DMS 273 (cell line): ENCODE measurements at regions not wholly inside any gene's neighbourhood (a gene's known extent, or its start where the extent isn't known, plus 50 kb on each side); places are given as distances from the start of the nearest gene placed in this dataset.
"Not testable (repeated sequence)": the region's sequence is repeated elsewhere in the genome, so short reads cannot be mapped to it uniquely, and the experiment has no call there.

Experiments used
- DNase-seq: peaks from one replicate; lab custom pipeline; 2025; ENCODE audit not compliant: unreplicated experiment; lab: John Stamatoyannopoulos, UW

GRCh38 chr15:20348291-20348899 is 193.2 kb downstream of the GOLGA6L6 start:
- DNase-seq = no peak

- DNase-seq = no peak
Measured at GRCh38 chr15:20346082-20346805, 195.4 kb downstream of the GOLGA6L6 start.

- DNase-seq = no peak
Measured at GRCh38 chr15:20345401-20345958, 196.1 kb downstream of the GOLGA6L6 start.

- no peak for DNase-seq
Measured at GRCh38 chr15:20344601-20345400, 196.8 kb downstream of the GOLGA6L6 start.

- DNase-seq = not testable (repeated sequence)
Measured at GRCh38 chr15:20343395-20344211, 198.0 kb downstream of the GOLGA6L6 start.

GRCh38 chr15:20342601-20343394 is 198.8 kb downstream of the GOLGA6L6 start:
- not testable (repeated sequence) for DNase-seq

- no peak for DNase-seq
Measured at GRCh38 chr15:20341901-20342600, 199.5 kb downstream of the GOLGA6L6 start.

GRCh38 chr15:20340931-20341661 is 200.5 kb downstream of the GOLGA6L6 start:
- no peak for DNase-seq

- no peak for DNase-seq
Measured at GRCh38 chr15:20340331-20340811, 201.2 kb downstream of the GOLGA6L6 start.

- not testable (repeated sequence) for DNase-seq
Measured at GRCh38 chr15:20339086-20339791, 202.4 kb downstream of the GOLGA6L6 start.

- DNase-seq = not testable (repeated sequence)
Measured at GRCh38 chr15:20338671-20339070, 202.9 kb downstream of the GOLGA6L6 start.

GRCh38 chr15:20337238-20337637 is 204.4 kb downstream of the GOLGA6L6 start:
- DNase-seq = not testable (repeated sequence)

GRCh38 chr15:20334451-20334850 is 207.1 kb downstream of the GOLGA6L6 start:
- DNase-seq = not testable (repeated sequence)

GRCh38 chr15:20325751-20326150 is 215.8 kb downstream of the GOLGA6L6 start:
- DNase-seq = not testable (repeated sequence)

- DNase-seq = not testable (repeated sequence)
Measured at GRCh38 chr15:20317132-20317531, 224.5 kb downstream of the GOLGA6L6 start.

GRCh38 chr15:20311014-20311680 is 230.5 kb downstream of the GOLGA6L6 start:
- not testable (repeated sequence) for DNase-seq

- DNase-seq = no peak
Measured at GRCh38 chr15:20310603-20311002, 231.0 kb downstream of the GOLGA6L6 start.
